ENCODE measurements at regions not wholly inside any gene's neighbourhood (a gene's known extent, or its start where the extent isn't known, plus 50 kb on each side); places are given as distances from the start of the nearest gene placed in this dataset.

DNA sequence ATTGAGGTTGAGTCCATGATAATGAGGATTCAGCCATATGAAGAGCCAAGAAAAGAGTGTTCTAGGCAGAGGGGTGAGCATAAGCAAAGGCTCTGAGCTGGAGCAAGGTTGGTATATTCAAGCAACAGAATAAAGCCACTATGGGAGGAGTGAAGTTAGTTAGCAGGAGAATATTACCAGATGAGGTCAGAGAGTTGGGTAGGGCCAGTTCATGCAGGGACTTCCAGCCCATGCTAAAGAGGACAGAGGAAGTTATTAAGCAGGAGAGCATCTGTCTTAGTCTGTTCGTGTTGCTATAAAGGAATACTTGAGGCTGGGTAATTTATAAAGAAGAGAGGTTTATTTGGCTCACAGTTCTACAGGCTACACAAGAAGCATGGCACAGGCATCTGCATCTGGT, 57.1 kb upstream of the ATG10 start:
- H3K4me3 Mint-ChIP-seq: no peak overlapping the region
- no peaks in the 10 kb centered on the region for H3K36me3 Mint-ChIP-seq (ENCODE audit: low read depth)
- intact Hi-C loops (cut with micrococcal nuclease): no loop called here
- POLR2A ChIA-PET: no interaction called here
- ATAC-seq (ENCODE audit: low read depth) (no peak), DNase-seq (no peak)
- H3K9me3 Mint-ChIP-seq: no peaks in the 10 kb centered on the region
- TF ChIP-seq, protein P1, sequence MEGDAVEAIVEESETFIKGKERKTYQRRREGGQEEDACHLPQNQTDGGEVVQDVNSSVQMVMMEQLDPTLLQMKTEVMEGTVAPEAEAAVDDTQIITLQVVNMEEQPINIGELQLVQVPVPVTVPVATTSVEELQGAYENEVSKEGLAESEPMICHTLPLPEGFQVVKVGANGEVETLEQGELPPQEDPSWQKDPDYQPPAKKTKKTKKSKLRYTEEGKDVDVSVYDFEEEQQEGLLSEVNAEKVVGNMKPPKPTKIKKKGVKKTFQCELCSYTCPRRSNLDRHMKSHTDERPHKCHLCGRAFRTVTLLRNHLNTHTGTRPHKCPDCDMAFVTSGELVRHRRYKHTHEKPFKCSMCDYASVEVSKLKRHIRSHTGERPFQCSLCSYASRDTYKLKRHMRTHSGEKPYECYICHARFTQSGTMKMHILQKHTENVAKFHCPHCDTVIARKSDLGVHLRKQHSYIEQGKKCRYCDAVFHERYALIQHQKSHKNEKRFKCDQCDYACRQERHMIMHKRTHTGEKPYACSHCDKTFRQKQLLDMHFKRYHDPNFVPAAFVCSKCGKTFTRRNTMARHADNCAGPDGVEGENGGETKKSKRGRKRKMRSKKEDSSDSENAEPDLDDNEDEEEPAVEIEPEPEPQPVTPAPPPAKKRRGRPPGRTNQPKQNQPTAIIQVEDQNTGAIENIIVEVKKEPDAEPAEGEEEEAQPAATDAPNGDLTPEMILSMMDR (IDR thresholded peaks at IDR 0.05): no peak
- H3K4me1 Mint-ChIP-seq: peaks cover 10% of the 10 kb centered on the region
- H3K27me3 Mint-ChIP-seq: peaks cover 3% of the 10 kb centered on the region
- no peak overlapping the region for H3K27ac Mint-ChIP-seq
- CTCF ChIA-PET: no interaction called here

GRCh38 chr5:81912933-81913332, 58.9 kb upstream of the ATG10 start:
- TF ChIP-seq, protein P1 (IDR thresholded peaks at IDR 0.05): no peak
- ATAC-seq (ENCODE audit: low read depth): no peak
- no peaks in the 10 kb centered on the region for H3K9me3 Mint-ChIP-seq
- intact Hi-C loops (cut with micrococcal nuclease): no loop called here
- no peak overlapping the region for H3K27ac Mint-ChIP-seq
- H3K4me1 Mint-ChIP-seq: peaks cover 27% of the 10 kb centered on the region
- DNase-seq: no peak
- no peaks in the 10 kb centered on the region for H3K36me3 Mint-ChIP-seq (ENCODE audit: low read depth)
- ChIA-PET POLR2A (no interaction called here), CTCF (no interaction called here)
- no peak overlapping the region for H3K4me3 Mint-ChIP-seq
- peaks cover 2% of the 10 kb centered on the region for H3K27me3 Mint-ChIP-seq

GRCh38 chr5:81909677-81910076, 62.1 kb upstream of the ATG10 start:
- Mint-ChIP-seq H3K27ac (peak overlapping the region; percentile 3), H3K9me3 (no peaks in the 10 kb centered on the region), H3K27me3 (no peaks in the 10 kb centered on the region), H3K4me3 (no peak overlapping the region), H3K36me3 (ENCODE audit: low read depth) (no peaks in the 10 kb centered on the region), H3K4me1 (peaks cover 28% of the 10 kb centered on the region)
- DNase-seq (no peak), ATAC-seq (ENCODE audit: low read depth) (peak; percentile 90)
- TF ChIP-seq, protein P1 (IDR thresholded peaks at IDR 0.05): no peak
- CTCF ChIA-PET: no interaction called here
- intact Hi-C loops (cut with micrococcal nuclease): loop anchor here (2.0 kb wide), 2 partner anchors 61 to 159 kb away; partner anchors contain the start of gene SSBP2
- POLR2A ChIA-PET: interaction anchor here (1.9 kb wide), 1 partner anchor 62 kb away, joined by 7 read pairs; the partner anchor contains the start of gene ATG10

DNA sequence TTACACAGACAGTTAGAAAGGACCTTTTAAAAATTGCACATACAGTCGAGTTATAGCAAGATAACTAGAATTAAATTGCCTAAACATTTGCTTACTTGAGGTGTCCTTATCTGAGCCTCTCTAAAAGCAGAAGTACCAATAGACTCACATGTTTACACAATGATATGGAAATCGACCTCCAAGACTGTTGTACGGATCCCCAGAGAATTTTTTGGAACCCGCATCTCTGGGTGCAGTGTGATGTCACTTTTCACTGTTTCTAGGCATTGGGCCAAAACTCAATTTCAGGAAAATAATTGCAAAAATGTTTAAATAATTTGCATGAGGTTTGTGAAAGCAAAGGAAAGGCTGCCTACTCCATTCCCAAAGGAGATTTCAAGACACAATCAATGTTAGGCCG, 63.1 kb upstream of the ATG10 start:
- DNase-seq (no peak), ATAC-seq (ENCODE audit: low read depth) (no peak)
- intact Hi-C loops (cut with micrococcal nuclease): loop anchor here (2.0 kb wide), 1 partner anchor 158 kb away; the partner anchor contains the start of gene SSBP2
- H3K36me3 Mint-ChIP-seq (ENCODE audit: low read depth): no peaks in the 10 kb centered on the region
- CTCF ChIA-PET: no interaction called here
- H3K27me3 Mint-ChIP-seq: no peaks in the 10 kb centered on the region
- TF ChIP-seq, protein P1 (IDR thresholded peaks at IDR 0.05): no peak
- no peaks in the 10 kb centered on the region for H3K9me3 Mint-ChIP-seq
- no peak overlapping the region for H3K27ac Mint-ChIP-seq
- POLR2A ChIA-PET: interaction anchor here (1.9 kb wide), 1 partner anchor 63 kb away, joined by 7 read pairs; the partner anchor contains the start of gene ATG10
- H3K4me1 Mint-ChIP-seq: peaks cover 28% of the 10 kb centered on the region
- no peak overlapping the region for H3K4me3 Mint-ChIP-seq

- ChIA-PET POLR2A (no interaction called here), CTCF (no interaction called here)
- intact Hi-C loops (cut with micrococcal nuclease): loop anchor here (2.0 kb wide), 1 partner anchor 157 kb away; the partner anchor contains the start of gene SSBP2
Measured at GRCh38 chr5:81908044-81908443, 63.8 kb upstream of the ATG10 start.

More at GRCh38 chr5:81908044-81908443, 63.8 kb upstream of the ATG10 start:
- TF ChIP-seq, protein P1 (IDR thresholded peaks at IDR 0.05): no peak
- Mint-ChIP-seq H3K4me1 (peaks cover 28% of the 10 kb centered on the region), H3K9me3 (no peaks in the 10 kb centered on the region), H3K4me3 (no peak overlapping the region), H3K27me3 (no peaks in the 10 kb centered on the region), H3K27ac (no peak overlapping the region), H3K36me3 (ENCODE audit: low read depth) (no peaks in the 10 kb centered on the region)
- ATAC-seq (ENCODE audit: low read depth) (no peak), DNase-seq (no peak)
